ENCODE measurements at regions not wholly inside any gene's neighbourhood (a gene's known extent, or its start where the extent isn't known, plus 50 kb on each side); places are given as distances from the start of the nearest gene placed in this dataset.

DNA sequence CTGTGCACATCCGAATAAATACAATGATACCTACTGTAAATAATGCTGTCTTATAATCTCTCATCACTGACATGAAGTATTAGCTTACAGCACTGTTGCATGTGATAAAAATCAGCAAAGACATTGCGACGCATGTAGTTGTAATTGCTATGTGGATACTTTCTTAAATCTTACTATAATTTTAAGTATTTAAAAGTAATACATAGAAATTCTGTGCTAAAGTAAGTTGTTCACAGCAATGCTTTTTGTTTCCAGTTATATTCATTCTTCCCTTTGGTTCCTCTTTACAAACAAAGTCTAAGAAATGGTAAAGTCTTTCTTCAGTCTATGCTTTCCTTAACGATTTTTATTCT lies 113.7 kb upstream of the DGKB start:
- TF ChIP-seq, protein P1, sequence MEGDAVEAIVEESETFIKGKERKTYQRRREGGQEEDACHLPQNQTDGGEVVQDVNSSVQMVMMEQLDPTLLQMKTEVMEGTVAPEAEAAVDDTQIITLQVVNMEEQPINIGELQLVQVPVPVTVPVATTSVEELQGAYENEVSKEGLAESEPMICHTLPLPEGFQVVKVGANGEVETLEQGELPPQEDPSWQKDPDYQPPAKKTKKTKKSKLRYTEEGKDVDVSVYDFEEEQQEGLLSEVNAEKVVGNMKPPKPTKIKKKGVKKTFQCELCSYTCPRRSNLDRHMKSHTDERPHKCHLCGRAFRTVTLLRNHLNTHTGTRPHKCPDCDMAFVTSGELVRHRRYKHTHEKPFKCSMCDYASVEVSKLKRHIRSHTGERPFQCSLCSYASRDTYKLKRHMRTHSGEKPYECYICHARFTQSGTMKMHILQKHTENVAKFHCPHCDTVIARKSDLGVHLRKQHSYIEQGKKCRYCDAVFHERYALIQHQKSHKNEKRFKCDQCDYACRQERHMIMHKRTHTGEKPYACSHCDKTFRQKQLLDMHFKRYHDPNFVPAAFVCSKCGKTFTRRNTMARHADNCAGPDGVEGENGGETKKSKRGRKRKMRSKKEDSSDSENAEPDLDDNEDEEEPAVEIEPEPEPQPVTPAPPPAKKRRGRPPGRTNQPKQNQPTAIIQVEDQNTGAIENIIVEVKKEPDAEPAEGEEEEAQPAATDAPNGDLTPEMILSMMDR (IDR thresholded peaks at IDR 0.05) = no peak
- no peak for TF ChIP-seq POLR2A (IDR thresholded peaks at IDR 0.05)
